OCI-LY1 (cell line): ENCODE measurements at regions not wholly inside any gene's neighbourhood (a gene's known extent, or its start where the extent isn't known, plus 50 kb on each side); places are given as distances from the start of the nearest gene placed in this dataset.

ENCODE experiments used
- H2AFZ ChIP-seq: fragments of 200-600 bp; sonication (generic), shearing (Covaris generic); 2 replicates; pipeline ENCODE4 v1.6.0; 2014; ENCODE audit warnings: antibody characterized with exemption, mild to moderate bottlenecking, low read length
- H3F3A ChIP-seq: fragments of 200-600 bp; sonication (generic), shearing (Covaris generic); 2 replicates; pipeline ENCODE4 v1.6.0; 2014; ENCODE audit warnings: mild to moderate bottlenecking, antibody characterized with exemption, low read length, moderate library complexity; ENCODE audit not compliant: insufficient read depth
- H3K27ac ChIP-seq: fragments of 200-600 bp; sonication (generic); 2 replicates; pipeline ENCODE4 v1.5.1; 2014; ENCODE audit warnings: low read length, mixed run types, mild to moderate bottlenecking, low read depth; ENCODE audit not compliant: poor library complexity, severe bottlenecking
- H3K27me3 ChIP-seq: fragments of 200-600 bp; sonication (generic); 2 replicates; pipeline ENCODE4 v1.6.0; 2014; ENCODE audit warnings: antibody characterized with exemption, mild to moderate bottlenecking, low read length, moderate library complexity; ENCODE audit not compliant: insufficient read depth
- H3K36me3 ChIP-seq: fragments of 200-600 bp; sonication (generic); 2 replicates; pipeline ENCODE4 v1.6.1; 2014; ENCODE audit warnings: mild to moderate bottlenecking, antibody characterized with exemption, low read length, moderate library complexity, mixed read lengths; ENCODE audit not compliant: insufficient read depth
- H3K4me1 ChIP-seq: fragments of 200-600 bp; sonication (generic); 2 replicates; pipeline ENCODE4 v1.5.1; 2014; ENCODE audit warnings: mild to moderate bottlenecking, low read length, moderate library complexity; ENCODE audit not compliant: insufficient read depth, severe bottlenecking
- H3K4me2 ChIP-seq: fragments of 200-600 bp; sonication (generic), shearing (Covaris generic); 2 replicates; pipeline ENCODE4 v1.6.1; 2014; ENCODE audit warnings: low read length
- H3K4me3 ChIP-seq: fragments of 200-600 bp; sonication (generic); 2 replicates; pipeline ENCODE4 v1.5.1; 2014; ENCODE audit warnings: low read length, low read depth, mild to moderate bottlenecking, mixed read lengths; ENCODE audit not compliant: poor library complexity, severe bottlenecking
- H3K79me2 ChIP-seq: fragments of 200-600 bp; shearing (Covaris generic); 2 replicates; pipeline ENCODE4 v1.6.1; 2016; ENCODE audit warnings: mixed run types, low read length, mixed read lengths; ENCODE audit not compliant: insufficient read depth
- H3K9ac ChIP-seq: fragments of 200-600 bp; sonication (generic), shearing (Covaris generic); 2 replicates; pipeline ENCODE4 v1.6.1; 2014; ENCODE audit warnings: mild to moderate bottlenecking, low read length, mixed read lengths
- H3K9me2 ChIP-seq: fragments of 200-600 bp; sonication (generic), shearing (Covaris generic); 2 replicates; pipeline ENCODE4 v1.6.1; 2014; ENCODE audit warnings: low read depth, mild to moderate bottlenecking, low read length, mixed read lengths
- H3K9me3 ChIP-seq: fragments of 200-600 bp; shearing (Covaris generic); 2 replicates; pipeline ENCODE4 v1.6.1; 2014; ENCODE audit warnings: low read length, mixed read lengths
- H4K20me1 ChIP-seq: fragments of 200-600 bp; sonication (generic), shearing (Covaris generic); 2 replicates; pipeline ENCODE4 v1.6.0; 2016; ENCODE audit warnings: mild to moderate bottlenecking, low read length; ENCODE audit not compliant: insufficient read depth
- CTCF ChIP-seq: fragments of 200-600 bp; sonication (generic), shearing (Covaris generic); IDR thresholded peaks from 2 replicates; pipeline ENCODE4 v1.5.1; 2017; ENCODE audit warnings: mild to moderate bottlenecking, antibody characterized with exemption, low read length, moderate library complexity, mixed read lengths
- EZH2 ChIP-seq: fragments of 200-600 bp; sonication (generic), shearing (Covaris generic); IDR thresholded peaks from 2 replicates; pipeline ENCODE4 v1.8.0; 2017; ENCODE audit warnings: borderline replicate concordance, mixed run types, mild to moderate bottlenecking, antibody characterized with exemption, low read length, moderate library complexity, mixed read lengths

- Histone ChIP-seq H3K4me1 (no peaks in the 10 kb centered on the region), H3K9me3 (no peaks in the 10 kb centered on the region), H3K4me2 (no peak overlapping the region), H3K4me3 (no peak overlapping the region), H3K36me3 (no peaks in the 10 kb centered on the region), H3F3A (no peaks in the 10 kb centered on the region), H3K27me3 (no peaks in the 10 kb centered on the region), H4K20me1 (no peaks in the 10 kb centered on the region), H3K9ac (no peak overlapping the region), H3K9me2 (no peaks in the 10 kb centered on the region), H3K79me2 (no peaks in the 10 kb centered on the region), H3K27ac (no peak overlapping the region), H2AFZ (no peak overlapping the region)
- TF ChIP-seq CTCF (no peak), EZH2 (no peak)
These were observed 433.9 kb downstream of the DNAH5 start for GRCh38 chr5:13510616-13511015.

- no peaks in the 10 kb centered on the region for H3K9me3 ChIP-seq
- no peaks in the 10 kb centered on the region for H3K36me3 ChIP-seq
- no peaks in the 10 kb centered on the region for H3K27me3 ChIP-seq
- no peak overlapping the region for H2AFZ ChIP-seq
- no peak overlapping the region for H3K4me2 ChIP-seq
- H4K20me1 ChIP-seq, result no peaks in the 10 kb centered on the region
- H3K4me1 ChIP-seq, result no peaks in the 10 kb centered on the region
- no peaks in the 10 kb centered on the region for H3F3A ChIP-seq
- no peak overlapping the region for H3K9ac ChIP-seq
- H3K79me2 ChIP-seq, result no peaks in the 10 kb centered on the region
- H3K27ac ChIP-seq, result no peak overlapping the region
- H3K9me2 ChIP-seq, result no peaks in the 10 kb centered on the region
- H3K4me3 ChIP-seq, result no peak overlapping the region
- no peak for TF ChIP-seq CTCF
- TF ChIP-seq EZH2, result no peak
These were observed 435.9 kb downstream of the DNAH5 start for GRCh38 chr5:13508559-13508958.

GRCh38 chr5:13505326-13505725 is 439.2 kb downstream of the DNAH5 start:
- no peak overlapping the region for H2AFZ ChIP-seq
- H3K27ac ChIP-seq, result no peak overlapping the region
- TF ChIP-seq EZH2 (no peak), CTCF (no peak)
- H3K4me2 ChIP-seq, result no peak overlapping the region
- H3K79me2 ChIP-seq, result no peaks in the 10 kb centered on the region
- H3K4me1 ChIP-seq, result no peaks in the 10 kb centered on the region
- H3K9me3 ChIP-seq, result no peaks in the 10 kb centered on the region
- no peak overlapping the region for H3K9ac ChIP-seq
- no peak overlapping the region for H3K4me3 ChIP-seq
- H3F3A ChIP-seq, result no peaks in the 10 kb centered on the region
- no peaks in the 10 kb centered on the region for H3K9me2 ChIP-seq
- H3K36me3 ChIP-seq, result no peaks in the 10 kb centered on the region
- no peaks in the 10 kb centered on the region for H4K20me1 ChIP-seq
- H3K27me3 ChIP-seq, result no peaks in the 10 kb centered on the region
